Loucy (cell line): ENCODE measurements at regions not wholly inside any gene's neighbourhood (a gene's known extent, or its start where the extent isn't known, plus 50 kb on each side); places are given as distances from the start of the nearest gene placed in this dataset.

ENCODE experiments used
- CTCF ChIP-seq: fragments of 200-600 bp; sonication (generic); conservative IDR thresholded peaks from 2 replicates; pipeline ENCODE4 v1.5.1; 2014; ENCODE audit warnings: mild to moderate bottlenecking, antibody characterized with exemption, low read length
- EZH2phosphoT487 ChIP-seq: fragments of 200-600 bp; IDR thresholded peaks from 2 replicates; pipeline ENCODE4 v1.6.1; 2018; ENCODE audit warnings: antibody characterized with exemption, mild to moderate bottlenecking, moderate library complexity, borderline replicate concordance

GRCh38 chrX:96445531-96446065, 239.0 kb upstream of the DIAPH2 start:
- TF ChIP-seq CTCF (no peak), EZH2phosphoT487 (no peak)
